ENCODE measurements at regions not wholly inside any gene's neighbourhood (a gene's known extent, or its start where the extent isn't known, plus 50 kb on each side); places are given as distances from the start of the nearest gene placed in this dataset.

DNA sequence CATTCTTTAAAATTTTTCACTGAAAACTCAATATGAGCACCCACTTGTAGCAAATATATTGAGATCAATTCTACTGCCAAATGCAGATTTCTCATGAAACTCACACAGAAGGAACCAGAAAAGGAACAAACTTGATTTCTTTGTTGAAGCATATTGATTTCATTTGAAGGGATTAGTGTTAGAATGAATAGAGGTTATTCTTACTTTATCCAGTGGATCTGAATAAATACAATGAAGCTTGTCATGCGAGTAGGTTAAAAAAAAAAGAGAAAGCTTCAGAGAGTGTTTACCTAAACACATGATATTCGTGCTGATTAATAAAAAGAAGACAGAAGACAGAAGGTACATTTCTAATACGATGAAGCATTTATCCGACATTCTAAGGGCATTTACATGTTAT, 226.7 kb upstream of the ZSWIM2 start:
- TF ChIP-seq CTCF (IDR thresholded peaks at IDR 0.05; ENCODE audit: insufficient read depth, low read length) (no peak), SPI1 (IDR thresholded peaks at IDR 0.05; ENCODE audit: borderline replicate concordance, low read depth) (no peak)
- TF ChIP-seq, protein P1, sequence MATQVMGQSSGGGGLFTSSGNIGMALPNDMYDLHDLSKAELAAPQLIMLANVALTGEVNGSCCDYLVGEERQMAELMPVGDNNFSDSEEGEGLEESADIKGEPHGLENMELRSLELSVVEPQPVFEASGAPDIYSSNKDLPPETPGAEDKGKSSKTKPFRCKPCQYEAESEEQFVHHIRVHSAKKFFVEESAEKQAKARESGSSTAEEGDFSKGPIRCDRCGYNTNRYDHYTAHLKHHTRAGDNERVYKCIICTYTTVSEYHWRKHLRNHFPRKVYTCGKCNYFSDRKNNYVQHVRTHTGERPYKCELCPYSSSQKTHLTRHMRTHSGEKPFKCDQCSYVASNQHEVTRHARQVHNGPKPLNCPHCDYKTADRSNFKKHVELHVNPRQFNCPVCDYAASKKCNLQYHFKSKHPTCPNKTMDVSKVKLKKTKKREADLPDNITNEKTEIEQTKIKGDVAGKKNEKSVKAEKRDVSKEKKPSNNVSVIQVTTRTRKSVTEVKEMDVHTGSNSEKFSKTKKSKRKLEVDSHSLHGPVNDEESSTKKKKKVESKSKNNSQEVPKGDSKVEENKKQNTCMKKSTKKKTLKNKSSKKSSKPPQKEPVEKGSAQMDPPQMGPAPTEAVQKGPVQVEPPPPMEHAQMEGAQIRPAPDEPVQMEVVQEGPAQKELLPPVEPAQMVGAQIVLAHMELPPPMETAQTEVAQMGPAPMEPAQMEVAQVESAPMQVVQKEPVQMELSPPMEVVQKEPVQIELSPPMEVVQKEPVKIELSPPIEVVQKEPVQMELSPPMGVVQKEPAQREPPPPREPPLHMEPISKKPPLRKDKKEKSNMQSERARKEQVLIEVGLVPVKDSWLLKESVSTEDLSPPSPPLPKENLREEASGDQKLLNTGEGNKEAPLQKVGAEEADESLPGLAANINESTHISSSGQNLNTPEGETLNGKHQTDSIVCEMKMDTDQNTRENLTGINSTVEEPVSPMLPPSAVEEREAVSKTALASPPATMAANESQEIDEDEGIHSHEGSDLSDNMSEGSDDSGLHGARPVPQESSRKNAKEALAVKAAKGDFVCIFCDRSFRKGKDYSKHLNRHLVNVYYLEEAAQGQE (IDR thresholded peaks at IDR 0.05; ENCODE audit: insufficient replicate concordance, low read depth) = no peak
